H1 (cell line): ENCODE measurements at regions not wholly inside any gene's neighbourhood (a gene's known extent, or its start where the extent isn't known, plus 50 kb on each side); places are given as distances from the start of the nearest gene placed in this dataset.

Experiments used
- CHD1 ChIP-seq: IDR thresholded peaks from 2 replicates; pipeline ENCODE4 v1.6.1; 2012; ENCODE audit warnings: low read depth, low read length, improper control_type of control experiment
- RXRA ChIP-seq: IDR thresholded peaks from 2 replicates; pipeline ENCODE4 v1.6.1; 2011; ENCODE audit warnings: low read depth, mild to moderate bottlenecking, low read length, moderate library complexity; ENCODE audit not compliant: insufficient read depth
- TF ChIP-seq, protein P1 (sequence below): IDR thresholded peaks from 2 replicates; pipeline ENCODE4 v1.6.1; 2011; ENCODE audit warnings: low read depth, mild to moderate bottlenecking, low read length; ENCODE audit not compliant: insufficient read depth

DNA sequence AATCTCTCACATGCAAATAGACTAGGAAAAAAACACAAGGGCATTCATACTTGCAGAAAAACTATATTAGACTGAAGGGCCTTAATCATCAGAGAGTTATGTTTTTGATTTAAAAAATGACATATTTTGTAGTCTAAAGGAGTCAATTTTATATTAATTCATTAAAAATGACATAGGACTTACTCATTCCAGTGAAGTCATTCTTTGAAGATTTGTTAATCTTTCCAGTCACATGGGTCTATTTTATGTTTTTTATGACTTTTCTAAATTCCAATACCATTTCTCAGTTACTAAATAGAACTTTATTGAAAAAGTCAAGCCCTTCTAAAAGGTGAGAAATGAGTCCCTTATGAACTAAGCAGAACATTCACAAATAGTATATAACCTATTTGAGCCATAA is 743.8 kb upstream of the INTU start (continued):
- TF ChIP-seq, protein P1, sequence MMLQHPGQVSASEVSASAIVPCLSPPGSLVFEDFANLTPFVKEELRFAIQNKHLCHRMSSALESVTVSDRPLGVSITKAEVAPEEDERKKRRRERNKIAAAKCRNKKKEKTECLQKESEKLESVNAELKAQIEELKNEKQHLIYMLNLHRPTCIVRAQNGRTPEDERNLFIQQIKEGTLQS, result no peak
- TF ChIP-seq RXRA (no peak), CHD1 (no peak)
